Endodermal cell (in vitro differentiated cells): ENCODE measurements at regions not wholly inside any gene's neighbourhood (a gene's known extent, or its start where the extent isn't known, plus 50 kb on each side); places are given as distances from the start of the nearest gene placed in this dataset.

ENCODE experiments used
- DNase-seq: peaks from one replicate; pipeline ENCODE4 v3.0.0-alpha.2; 2017
- H3K27ac ChIP-seq: 2 replicates; pipeline ENCODE4 v1.5.1; 2013; ENCODE audit warnings: mild to moderate bottlenecking, low read depth, low read length, moderate library complexity
- H3K27me3 ChIP-seq: 2 replicates; pipeline ENCODE4 v1.6.1; 2013; ENCODE audit warnings: mild to moderate bottlenecking, low read length, moderate library complexity; ENCODE audit not compliant: insufficient read depth, control insufficient read depth, poor library complexity, severe bottlenecking
- H3K36me3 ChIP-seq: 2 replicates; pipeline ENCODE4 v1.7.0; 2013; ENCODE audit warnings: mild to moderate bottlenecking, low read length, moderate library complexity; ENCODE audit not compliant: control insufficient read depth, insufficient read depth
- H3K4me1 ChIP-seq: one replicate; pipeline ENCODE4 v1.7.0; 2013; ENCODE audit warnings: low read length; ENCODE audit not compliant: control insufficient read depth, insufficient read depth
- H3K4me3 ChIP-seq: 2 replicates; pipeline ENCODE4 v1.5.1; 2013; ENCODE audit warnings: mild to moderate bottlenecking, low read length, moderate library complexity
- H3K9ac ChIP-seq: 2 replicates; pipeline ENCODE4 v1.6.1; 2013; ENCODE audit warnings: mild to moderate bottlenecking, low read length, moderate library complexity; ENCODE audit not compliant: poor library complexity, severe bottlenecking; ENCODE audit errors: extremely low read depth
- H3K9me3 ChIP-seq: 2 replicates; pipeline ENCODE4 v1.6.1; 2013; ENCODE audit warnings: mild to moderate bottlenecking, low read length, moderate library complexity; ENCODE audit not compliant: control insufficient read depth
- H3K27ac Mint-ChIP-seq: 2 replicates; pipeline ENCODE4 v1.8.0; 2020; ENCODE audit warnings: mixed read lengths
- H3K27me3 Mint-ChIP-seq: 2 replicates; pipeline ENCODE4 v1.8.0; 2021; ENCODE audit warnings: mild to moderate bottlenecking, mixed read lengths; ENCODE audit not compliant: insufficient read depth
- H3K36me3 Mint-ChIP-seq: 2 replicates; pipeline ENCODE4 v1.8.0; 2020; ENCODE audit warnings: low read depth, mixed read lengths
- H3K4me1 Mint-ChIP-seq: 2 replicates; pipeline ENCODE4 v1.8.0; 2020; ENCODE audit warnings: mixed read lengths
- H3K4me3 Mint-ChIP-seq: 2 replicates; pipeline ENCODE4 v1.8.0; 2020; ENCODE audit warnings: mild to moderate bottlenecking, moderate library complexity, mixed read lengths
- H3K9me3 Mint-ChIP-seq: 2 replicates; pipeline ENCODE4 v1.8.0; 2020; ENCODE audit warnings: mild to moderate bottlenecking, mixed read lengths
- CTCF ChIP-seq: fragments of 200-600 bp; sonication (generic); conservative IDR thresholded peaks from 2 replicates; pipeline ENCODE4 v1.5.0; 2021; ENCODE audit warnings: antibody characterized with exemption, mild to moderate bottlenecking
- WGBS, 2 experiments: methylation state at CpG; one replicate each; pipeline versions ENCODE4 v1.1.5 to v1.1.7; 2013; ENCODE audit warnings: missing lambda C conversion rate in 2 of 2, mixed read lengths in 1 of 2; ENCODE audit not compliant: insufficient coverage in 1 of 2, insufficient read length in 1 of 2; 5-methylcytosine and 5-hydroxymethylcytosine counted together

DNA sequence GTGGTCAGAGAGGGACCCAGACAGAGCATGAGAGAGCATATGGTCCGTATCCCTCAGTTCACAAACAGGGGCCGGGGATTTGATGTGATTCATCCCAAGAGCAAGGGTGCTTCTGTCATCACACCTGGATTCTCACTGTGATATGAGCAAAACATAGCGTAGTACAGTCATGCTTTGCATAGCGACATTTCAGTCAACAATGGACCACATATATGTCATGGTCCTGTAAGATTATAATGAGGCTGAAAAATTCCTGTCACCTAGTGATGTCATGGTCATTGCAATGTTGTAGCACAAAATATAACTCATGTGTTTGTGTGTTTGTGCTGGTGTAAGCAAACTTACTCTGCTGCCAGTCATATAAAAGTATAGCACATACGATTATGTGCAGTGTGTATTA is 207.4 kb upstream of the CDH13 start:
- H3K9me3 Mint-ChIP-seq, result no peaks in the 10 kb centered on the region
- DNase-seq, result no peak
- Histone ChIP-seq H3K36me3 (no peaks in the 10 kb centered on the region), H3K9me3 (no peaks in the 10 kb centered on the region), H3K4me3 (no peak overlapping the region), H3K9ac (no peak overlapping the region), H3K27ac (no peak overlapping the region), H3K27me3 (peaks cover 4% of the 10 kb centered on the region), H3K4me1 (no peaks in the 10 kb centered on the region)
- no peak overlapping the region for H3K4me3 Mint-ChIP-seq
- H3K4me1 Mint-ChIP-seq, result no peaks in the 10 kb centered on the region
- 87 to 96% methylated on average over 2 to 5 of the region's 5 CpGs for WGBS, 2 experiments
- H3K27me3 Mint-ChIP-seq, result peaks cover 7% of the 10 kb centered on the region
- TF ChIP-seq CTCF, result no peak
- H3K27ac Mint-ChIP-seq, result no peak overlapping the region
- no peaks in the 10 kb centered on the region for H3K36me3 Mint-ChIP-seq

DNA sequence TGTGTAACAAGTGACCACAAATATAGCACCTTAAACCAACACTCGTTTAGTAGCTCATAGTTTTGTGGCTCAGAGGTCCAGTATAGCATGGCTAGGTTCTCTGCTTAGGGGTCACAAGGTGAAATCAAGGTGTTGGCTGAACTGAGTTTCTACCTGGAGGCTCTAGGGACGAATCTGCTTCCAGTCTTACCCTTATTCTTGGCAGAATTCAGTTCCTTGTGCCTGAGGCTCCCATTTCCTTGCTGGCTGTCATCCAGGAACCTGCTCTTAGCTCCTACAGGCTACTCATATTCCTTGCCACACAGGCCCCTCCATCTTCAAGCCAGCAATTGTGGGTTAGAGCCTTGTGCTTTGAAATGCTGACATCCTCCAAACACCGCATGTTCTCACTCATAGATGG is 212.3 kb upstream of the CDH13 start:
- no peak for TF ChIP-seq CTCF

DNA sequence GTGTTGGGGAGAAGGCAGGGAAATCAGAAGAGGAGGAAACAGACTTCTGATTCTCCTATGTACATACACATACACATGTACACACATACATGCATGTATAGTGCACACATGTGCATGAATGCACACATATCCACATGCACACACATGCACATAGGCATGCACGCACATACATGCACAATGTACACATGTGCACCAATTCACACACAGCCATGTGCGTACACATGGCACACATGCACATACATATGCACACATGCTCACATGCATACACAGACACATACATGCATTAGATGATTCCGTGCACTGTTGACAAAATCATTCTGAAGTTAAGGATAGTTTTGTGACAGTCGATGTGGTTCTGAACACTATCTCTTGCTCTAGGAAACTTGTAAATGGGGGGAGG is 214.0 kb upstream of the CDH13 start:
- no peak overlapping the region for H3K27ac Mint-ChIP-seq
- TF ChIP-seq CTCF, result no peak
- no peak for DNase-seq
- H3K4me3 Mint-ChIP-seq, result no peak overlapping the region
- H3K4me1 ChIP-seq, result no peaks in the 10 kb centered on the region
- H3K9ac ChIP-seq, result no peak overlapping the region
- H3K27me3 ChIP-seq, result peaks cover 23% of the 10 kb centered on the region
- H3K36me3 ChIP-seq, result no peaks in the 10 kb centered on the region
- H3K9me3 ChIP-seq, result no peaks in the 10 kb centered on the region
- H3K9me3 Mint-ChIP-seq, result no peaks in the 10 kb centered on the region
- H3K4me3 ChIP-seq, result no peak overlapping the region
- H3K27ac ChIP-seq, result no peak overlapping the region
- WGBS, 2 experiments, result 86 to 100% methylated on average over 4 of the region's 4 CpGs
- no peaks in the 10 kb centered on the region for H3K4me1 Mint-ChIP-seq
- peaks cover 32% of the 10 kb centered on the region for H3K27me3 Mint-ChIP-seq
- no peaks in the 10 kb centered on the region for H3K36me3 Mint-ChIP-seq

More for the DNA sequence above, 212.3 kb upstream of the CDH13 start:
- Mint-ChIP-seq H3K4me3 (no peak overlapping the region), H3K9me3 (no peaks in the 10 kb centered on the region), H3K27ac (no peak overlapping the region), H3K36me3 (no peaks in the 10 kb centered on the region), H3K4me1 (no peaks in the 10 kb centered on the region), H3K27me3 (peaks cover 28% of the 10 kb centered on the region)
- H3K27me3 ChIP-seq, result peaks cover 23% of the 10 kb centered on the region
- H3K4me3 ChIP-seq, result no peak overlapping the region
- no peaks in the 10 kb centered on the region for H3K9me3 ChIP-seq
- WGBS, 2 experiments, result 86 to 100% methylated on average over 1 to 3 of the region's 3 CpGs
- no peak overlapping the region for H3K27ac ChIP-seq
- DNase-seq, result no peak
- no peaks in the 10 kb centered on the region for H3K4me1 ChIP-seq
- H3K9ac ChIP-seq, result no peak overlapping the region
- no peaks in the 10 kb centered on the region for H3K36me3 ChIP-seq
